ENCODE measurements at regions not wholly inside any gene's neighbourhood (a gene's known extent, or its start where the extent isn't known, plus 50 kb on each side); places are given as distances from the start of the nearest gene placed in this dataset.

GRCh38 chr2:21281384-21281783, 157.6 kb downstream of the TDRD15 start:
- ChIA-PET CTCF (no interaction called here), RAD21 (ENCODE audit: low non-redundant PET in 1 of 2, low total read pairs in 2 of 2, uncharacterized antibody in 2 of 2, unreplicated experiment in 2 of 2) (no interaction called here), POLR2A (no interaction called here)
- Histone ChIP-seq H3K9me3 (ENCODE audit: control insufficient read depth in 1 of 2, insufficient read depth in 1 of 2, low read depth in 1 of 2, low read length in 2 of 2) (no peaks in the 10 kb centered on the region), H3K36me3 (ENCODE audit: control insufficient read depth in 1 of 2, insufficient read depth in 2 of 2, low read length in 2 of 2) (no peaks in the 10 kb centered on the region), H3K4me1 (ENCODE audit: control insufficient read depth in 1 of 2, insufficient read depth in 2 of 2, low read length in 2 of 2) (no peaks in the 10 kb centered on the region), H2AFZ (ENCODE audit: low read depth, low read length, poor library complexity, severe bottlenecking) (no peak overlapping the region), H3K9me2 (ENCODE audit: insufficient read depth) (no peaks in the 10 kb centered on the region), H3K27ac (ENCODE audit: low read depth, low read length) (no peak overlapping the region), H3K9ac (ENCODE audit: low read length) (no peak overlapping the region), H3K79me2 (ENCODE audit: insufficient read depth, low read length) (no peaks in the 10 kb centered on the region), H3K4me2 (ENCODE audit: low read length) (no peak overlapping the region), H3K27me3 (ENCODE audit: insufficient read depth, low read length) (peaks cover 4% of the 10 kb centered on the region; the same call in 1 of the 2 replicates), H4K20me1 (ENCODE audit: insufficient read depth) (no peaks in the 10 kb centered on the region), H3K4me3 (replicated peaks in 1 of 2; ENCODE audit: low read depth in 1 of 2, low read length in 2 of 2) (no peak overlapping the region)
- TF ChIP-seq SRF (IDR thresholded peaks at IDR 0.05; ENCODE audit: low read depth), result no peak
- BruUV-seq (replicated peaks), result no TSS peak
- ATAC-seq (no peak), DNase-seq (ENCODE audit: low read depth, low spot score) (no peak)
- intact Hi-C loops (cut with micrococcal nuclease), result no loop called here

- Histone ChIP-seq H3K4me1 (ENCODE audit: control insufficient read depth in 1 of 2, insufficient read depth in 2 of 2, low read length in 2 of 2) (no peaks in the 10 kb centered on the region), H3K9me3 (ENCODE audit: control insufficient read depth in 1 of 2, insufficient read depth in 1 of 2, low read depth in 1 of 2, low read length in 2 of 2) (no peaks in the 10 kb centered on the region), H3K79me2 (ENCODE audit: insufficient read depth, low read length) (no peaks in the 10 kb centered on the region), H3K4me2 (ENCODE audit: low read length) (no peak overlapping the region), H3K9ac (ENCODE audit: low read length) (no peak overlapping the region), H2AFZ (ENCODE audit: low read depth, low read length, poor library complexity, severe bottlenecking) (no peak overlapping the region), H3K9me2 (ENCODE audit: insufficient read depth) (no peaks in the 10 kb centered on the region), H3K4me3 (replicated peaks in 1 of 2; ENCODE audit: low read depth in 1 of 2, low read length in 2 of 2) (no peak overlapping the region), H3K27ac (ENCODE audit: low read depth, low read length) (no peak overlapping the region), H3K36me3 (ENCODE audit: control insufficient read depth in 1 of 2, insufficient read depth in 2 of 2, low read length in 2 of 2) (no peaks in the 10 kb centered on the region), H3K27me3 (ENCODE audit: insufficient read depth, low read length) (peaks cover 2% of the 10 kb centered on the region; the same call in 1 of the 2 replicates), H4K20me1 (ENCODE audit: insufficient read depth) (no peaks in the 10 kb centered on the region)
- ATAC-seq (no peak), DNase-seq (ENCODE audit: low read depth, low spot score) (no peak)
- ChIA-PET POLR2A (no interaction called here), RAD21 (ENCODE audit: low non-redundant PET in 1 of 2, low total read pairs in 2 of 2, uncharacterized antibody in 2 of 2, unreplicated experiment in 2 of 2) (no interaction called here), CTCF (no interaction called here)
- no TSS peak for BruUV-seq (replicated peaks)
- intact Hi-C loops (cut with micrococcal nuclease), result no loop called here
- no peak for TF ChIP-seq REST (IDR thresholded peaks at IDR 0.05; ENCODE audit: low read depth)
- TF ChIP-seq ELF1 (IDR thresholded peaks at IDR 0.05; ENCODE audit: borderline replicate concordance, low read depth), result no peak
- TF ChIP-seq YY1 (IDR thresholded peaks at IDR 0.05; ENCODE audit: extremely low read depth, insufficient replicate concordance, low read depth, low read length), result no peak
- TF ChIP-seq SIN3A (IDR thresholded peaks at IDR 0.05; ENCODE audit: low read depth), result no peak
- TF ChIP-seq POLR2A (IDR thresholded peaks at IDR 0.05; ENCODE audit: borderline replicate concordance, extremely low read depth, insufficient read depth, insufficient read length), result no peak
- TF ChIP-seq POLR2AphosphoS5 (IDR thresholded peaks at IDR 0.05; ENCODE audit: low read depth, low read length), result no peak
- no peak for TF ChIP-seq CTCF (IDR thresholded peaks at IDR 0.05 in 2 of 3, conservative IDR thresholded peaks at IDR 0.05 in 1 of 3; ENCODE audit: borderline replicate concordance in 1 of 3, insufficient read depth in 1 of 3, low read depth in 2 of 3, low read length in 2 of 3)
- TF ChIP-seq EZH2 (IDR thresholded peaks at IDR 0.05), result no peak
- TF ChIP-seq FOSL1 (IDR thresholded peaks at IDR 0.05; ENCODE audit: low read depth), result no peak
- no peak for TF ChIP-seq ZFX (IDR thresholded peaks at IDR 0.05)
- no peak for TF ChIP-seq JUND (IDR thresholded peaks at IDR 0.05)
- no peak for TF ChIP-seq ZNF274 (IDR thresholded peaks at IDR 0.05; ENCODE audit: low read depth, low read length)
Measured at GRCh38 chr2:21281791-21282514, 158.2 kb downstream of the TDRD15 start.
